Panc1 (cell line): ENCODE measurements at regions not wholly inside any gene's neighbourhood (a gene's known extent, or its start where the extent isn't known, plus 50 kb on each side); places are given as distances from the start of the nearest gene placed in this dataset.

Experiments
- ATAC-seq: fragments of 200-7000 bp; cut with Tn5 transposase; 2 replicates; pipeline ENCODE4 v1.9.1; 2020; ENCODE audit warnings: mild to moderate bottlenecking, moderate library complexity
- BruUV-seq: library from RNA; stranded (reverse); fragments of 400-500 nt; replicated peaks from 2 replicates; lab custom pipeline; 2021; lab: Mats Ljungman, UMichigan
- CTCF ChIA-PET: fragments of 300-600 bp; sonication (Branson Sonifier 250); formaldehyde crosslinking; loops from one replicate; lab custom pipeline; 2022; ENCODE audit warnings: antibody characterized with exemption; lab: Charles Lee
- POLR2A ChIA-PET: fragments of 300-600 bp; sonication (Branson Sonifier 250); formaldehyde crosslinking; loops from one replicate; lab custom pipeline; 2022; ENCODE audit warnings: antibody characterized with exemption; lab: Charles Lee
- DNase-seq: peaks from one replicate; pipeline ENCODE4 v3.0.0-alpha.2; 2010; ENCODE audit warnings: low read depth, low spot score
- H3K27ac ChIP-seq: 2 replicates; pipeline ENCODE4 v1.5.1; 2011; ENCODE audit warnings: mild to moderate bottlenecking, low read length, inconsistent platforms
- H3K27me3 ChIP-seq: fragments of 200-500 bp; sonication (Bioruptor generic); 2 replicates; pipeline ENCODE4 v1.6.0; 2014; ENCODE audit warnings: low read length, inconsistent platforms; ENCODE audit not compliant: control insufficient read depth, insufficient read depth
- H3K36me3 ChIP-seq: fragments of 200-500 bp; sonication (Bioruptor generic); 2 replicates; pipeline ENCODE4 v1.5.1; 2014; ENCODE audit warnings: inconsistent platforms, mild to moderate bottlenecking, low read length, moderate library complexity; ENCODE audit not compliant: control insufficient read depth, insufficient read depth
- H3K4me1 ChIP-seq: 2 replicates; pipeline ENCODE4 v1.5.1; 2011; ENCODE audit warnings: inconsistent platforms, mild to moderate bottlenecking, low read length, moderate library complexity; ENCODE audit not compliant: control insufficient read depth, insufficient read depth
- H3K4me3 ChIP-seq, 2 experiments: 2 replicates each; pipeline ENCODE4 v1.5.1; 2011 to 2012; ENCODE audit warnings: low read depth in 2 of 2, low read length in 2 of 2, mild to moderate bottlenecking in 2 of 2, inconsistent platforms in 1 of 2, moderate library complexity in 1 of 2
- H3K9me3 ChIP-seq: fragments of 200-500 bp; sonication (Bioruptor generic); 2 replicates; pipeline ENCODE4 v1.5.1; 2014; ENCODE audit warnings: low read depth, mild to moderate bottlenecking, inconsistent platforms, low read length, moderate library complexity; ENCODE audit not compliant: control insufficient read depth, insufficient read depth
- POLR2AphosphoS5 ChIP-seq: IDR thresholded peaks from 2 replicates; pipeline ENCODE4 v1.6.1; 2012; ENCODE audit warnings: mild to moderate bottlenecking, low read depth, low read length, moderate library complexity
- SIN3A ChIP-seq: IDR thresholded peaks from 2 replicates; pipeline ENCODE4 v1.6.1; 2012; ENCODE audit warnings: low read depth, mild to moderate bottlenecking, low read length, moderate library complexity, borderline replicate concordance; ENCODE audit not compliant: insufficient read depth
- TCF7L2 ChIP-seq: IDR thresholded peaks from 2 replicates; pipeline ENCODE4 v1.6.1; 2011; ENCODE audit warnings: mild to moderate bottlenecking, low read depth, low read length, inconsistent platforms
- in situ Hi-C: cut with HindIII; loops from 2 replicates; pipeline ENCODE4 v1.10.0; 2016; ENCODE audit warnings: low sequenced_read_pairs, low pct_unique_long_range_greater_than_20kb
- intact Hi-C: fragments of 100-400 bp; cut with micrococcal nuclease; formaldehyde crosslinking; loops from one replicate; pipeline ENCODE4 v1.10.0; 2022; ENCODE audit not compliant: unreplicated experiment
- TF ChIP-seq, protein P1 (sequence below): fragments of 450-650 bp; IDR thresholded peaks from 2 replicates; pipeline ENCODE4 v1.5.1; 2017; ENCODE audit warnings: mild to moderate bottlenecking
- TF ChIP-seq, protein P2 (sequence below), 2 experiments: IDR thresholded peaks; 2 replicates each; pipeline ENCODE4 v1.6.1; 2011 to 2012; ENCODE audit warnings: low read depth in 2 of 2, control low read depth in 1 of 2, low read length in 1 of 2, mild to moderate bottlenecking in 1 of 2, moderate library complexity in 1 of 2; ENCODE audit not compliant: insufficient read depth in 1 of 2

DNA sequence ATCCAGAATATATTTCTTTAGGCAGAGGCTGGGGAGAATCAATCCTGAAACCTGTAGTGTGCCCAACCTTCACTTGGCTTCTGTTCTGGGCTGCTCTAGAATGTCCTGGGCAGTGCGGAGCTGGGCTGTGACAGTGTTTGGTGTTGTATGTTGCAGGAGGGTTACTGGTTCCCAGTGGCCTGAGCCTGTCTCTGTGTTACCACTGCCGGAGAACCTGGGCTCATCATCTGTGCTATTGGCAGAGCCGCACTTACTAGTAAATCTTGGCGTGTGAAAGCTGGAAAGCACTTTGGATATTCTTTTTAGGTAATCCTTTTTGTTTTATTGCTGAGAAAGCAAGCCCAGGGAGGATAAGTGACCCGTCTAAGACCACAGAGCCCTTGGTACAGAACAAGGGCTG lies 412.9 kb downstream of the SLC4A3 start:
- no peak for ATAC-seq
- TF ChIP-seq TCF7L2 (no peak), POLR2AphosphoS5 (no peak), SIN3A (no peak)
- TF ChIP-seq, protein P1, sequence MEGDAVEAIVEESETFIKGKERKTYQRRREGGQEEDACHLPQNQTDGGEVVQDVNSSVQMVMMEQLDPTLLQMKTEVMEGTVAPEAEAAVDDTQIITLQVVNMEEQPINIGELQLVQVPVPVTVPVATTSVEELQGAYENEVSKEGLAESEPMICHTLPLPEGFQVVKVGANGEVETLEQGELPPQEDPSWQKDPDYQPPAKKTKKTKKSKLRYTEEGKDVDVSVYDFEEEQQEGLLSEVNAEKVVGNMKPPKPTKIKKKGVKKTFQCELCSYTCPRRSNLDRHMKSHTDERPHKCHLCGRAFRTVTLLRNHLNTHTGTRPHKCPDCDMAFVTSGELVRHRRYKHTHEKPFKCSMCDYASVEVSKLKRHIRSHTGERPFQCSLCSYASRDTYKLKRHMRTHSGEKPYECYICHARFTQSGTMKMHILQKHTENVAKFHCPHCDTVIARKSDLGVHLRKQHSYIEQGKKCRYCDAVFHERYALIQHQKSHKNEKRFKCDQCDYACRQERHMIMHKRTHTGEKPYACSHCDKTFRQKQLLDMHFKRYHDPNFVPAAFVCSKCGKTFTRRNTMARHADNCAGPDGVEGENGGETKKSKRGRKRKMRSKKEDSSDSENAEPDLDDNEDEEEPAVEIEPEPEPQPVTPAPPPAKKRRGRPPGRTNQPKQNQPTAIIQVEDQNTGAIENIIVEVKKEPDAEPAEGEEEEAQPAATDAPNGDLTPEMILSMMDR = no peak
- TF ChIP-seq, protein P2, sequence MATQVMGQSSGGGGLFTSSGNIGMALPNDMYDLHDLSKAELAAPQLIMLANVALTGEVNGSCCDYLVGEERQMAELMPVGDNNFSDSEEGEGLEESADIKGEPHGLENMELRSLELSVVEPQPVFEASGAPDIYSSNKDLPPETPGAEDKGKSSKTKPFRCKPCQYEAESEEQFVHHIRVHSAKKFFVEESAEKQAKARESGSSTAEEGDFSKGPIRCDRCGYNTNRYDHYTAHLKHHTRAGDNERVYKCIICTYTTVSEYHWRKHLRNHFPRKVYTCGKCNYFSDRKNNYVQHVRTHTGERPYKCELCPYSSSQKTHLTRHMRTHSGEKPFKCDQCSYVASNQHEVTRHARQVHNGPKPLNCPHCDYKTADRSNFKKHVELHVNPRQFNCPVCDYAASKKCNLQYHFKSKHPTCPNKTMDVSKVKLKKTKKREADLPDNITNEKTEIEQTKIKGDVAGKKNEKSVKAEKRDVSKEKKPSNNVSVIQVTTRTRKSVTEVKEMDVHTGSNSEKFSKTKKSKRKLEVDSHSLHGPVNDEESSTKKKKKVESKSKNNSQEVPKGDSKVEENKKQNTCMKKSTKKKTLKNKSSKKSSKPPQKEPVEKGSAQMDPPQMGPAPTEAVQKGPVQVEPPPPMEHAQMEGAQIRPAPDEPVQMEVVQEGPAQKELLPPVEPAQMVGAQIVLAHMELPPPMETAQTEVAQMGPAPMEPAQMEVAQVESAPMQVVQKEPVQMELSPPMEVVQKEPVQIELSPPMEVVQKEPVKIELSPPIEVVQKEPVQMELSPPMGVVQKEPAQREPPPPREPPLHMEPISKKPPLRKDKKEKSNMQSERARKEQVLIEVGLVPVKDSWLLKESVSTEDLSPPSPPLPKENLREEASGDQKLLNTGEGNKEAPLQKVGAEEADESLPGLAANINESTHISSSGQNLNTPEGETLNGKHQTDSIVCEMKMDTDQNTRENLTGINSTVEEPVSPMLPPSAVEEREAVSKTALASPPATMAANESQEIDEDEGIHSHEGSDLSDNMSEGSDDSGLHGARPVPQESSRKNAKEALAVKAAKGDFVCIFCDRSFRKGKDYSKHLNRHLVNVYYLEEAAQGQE (IDR thresholded peaks at IDR 0.05; ENCODE audit: insufficient read depth in 1 of 2, low read depth in 2 of 2, low read length in 1 of 2) = no peak
- intact Hi-C loops = no loop called here
- CTCF ChIA-PET = no interaction called here
- H3K27ac ChIP-seq = no peak overlapping the region
- H3K27me3 ChIP-seq = no peaks in the 10 kb centered on the region
- no peak overlapping the region for H3K4me3 ChIP-seq
- no peaks in the 10 kb centered on the region for H3K9me3 ChIP-seq
- POLR2A ChIA-PET = no interaction called here
- DNase-seq = no peak
- in situ Hi-C loops = no loop called here
- H3K4me1 ChIP-seq = no peaks in the 10 kb centered on the region
- no TSS peak for BruUV-seq
- H3K36me3 ChIP-seq = no peaks in the 10 kb centered on the region

DNA sequence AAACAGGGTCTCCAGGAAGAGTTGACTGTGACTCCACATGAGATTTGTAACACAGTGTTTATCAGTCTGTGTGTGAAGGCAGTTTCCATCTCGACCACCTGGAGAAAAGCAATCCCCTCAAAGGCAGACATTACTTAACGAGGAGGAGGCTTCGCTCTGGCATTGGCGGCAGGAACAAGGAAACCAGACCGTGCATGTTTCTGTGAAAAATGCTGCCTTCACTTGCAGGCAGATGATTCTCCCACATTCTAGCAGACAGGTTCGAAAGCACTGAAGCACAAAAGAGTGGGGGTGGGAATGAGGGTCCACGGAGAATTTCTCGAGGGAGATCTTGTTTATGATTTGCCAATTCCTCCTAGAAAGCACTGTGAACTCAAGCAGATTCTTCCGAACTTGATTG lies 414.0 kb downstream of the SLC4A3 start:
- Histone ChIP-seq H3K4me1 (no peaks in the 10 kb centered on the region), H3K36me3 (no peaks in the 10 kb centered on the region), H3K9me3 (no peaks in the 10 kb centered on the region), H3K27me3 (no peaks in the 10 kb centered on the region), H3K4me3 (no peak overlapping the region), H3K27ac (no peak overlapping the region)
- intact Hi-C loops = no loop called here
- DNase-seq = no peak
- ChIA-PET POLR2A (no interaction called here), CTCF (no interaction called here)
- no TSS peak for BruUV-seq
- in situ Hi-C loops = no loop called here
- no peak for TF ChIP-seq POLR2AphosphoS5
- no peak for TF ChIP-seq SIN3A
- TF ChIP-seq TCF7L2 = no peak
- TF ChIP-seq, protein P2 (IDR thresholded peaks at IDR 0.05; ENCODE audit: insufficient read depth in 1 of 2, low read depth in 2 of 2, low read length in 1 of 2) = no peak
- TF ChIP-seq, protein P1 = no peak
- ATAC-seq = no peak
